K562 (cell line): ENCODE measurements at regions not wholly inside any gene's neighbourhood (a gene's known extent, or its start where the extent isn't known, plus 50 kb on each side); places are given as distances from the start of the nearest gene placed in this dataset.

ENCODE experiments used
- HMG20B ChIP-seq: fragments of 250-450 bp; sonication (Bioruptor Pico); IDR thresholded peaks from 2 replicates; pipeline ENCODE4 v1.5.0; 2021; ENCODE audit warnings: mild to moderate bottlenecking
- IRF2 ChIP-seq: sonication (generic); formaldehyde crosslinking; IDR thresholded peaks from 2 replicates; pipeline ENCODE4 v1.8.1; 2022; ENCODE audit warnings: mild to moderate bottlenecking, missing genetic modification reagents
- RNF2 ChIP-seq: sonication (generic); IDR thresholded peaks from 2 replicates; pipeline ENCODE4 v1.6.1; 2016
- SIN3B ChIP-seq: fragments of 450-650 bp; IDR thresholded peaks from 2 replicates; pipeline ENCODE4 v1.6.1; 2017; ENCODE audit warnings: low read depth, mild to moderate bottlenecking, moderate library complexity

DNA sequence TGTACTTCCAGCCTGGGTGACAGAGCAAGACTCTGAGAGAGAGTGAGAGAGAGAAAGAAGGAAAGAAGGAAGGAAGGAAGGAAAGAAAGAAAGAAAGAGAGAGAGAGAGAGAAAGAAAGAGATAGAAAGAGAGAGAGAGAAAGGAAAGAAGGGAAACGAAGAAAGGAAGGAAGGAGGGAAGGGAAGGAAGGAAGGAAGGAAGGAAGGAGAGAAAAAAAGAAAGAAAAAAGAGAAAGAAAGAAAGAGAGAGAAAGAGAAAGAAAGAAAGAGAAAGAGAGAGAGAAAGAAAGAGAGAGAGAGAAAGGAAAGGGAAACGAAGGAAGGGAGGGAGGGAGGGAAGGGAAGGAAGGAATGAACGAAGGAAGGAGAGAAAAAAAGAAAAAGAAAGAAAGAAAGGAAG is 238.6 kb downstream of the ASMT start:
- no peak for TF ChIP-seq IRF2 (CRISPR knock-in tag)
- no peak for TF ChIP-seq HMG20B (CRISPR knock-in tag)
- TF ChIP-seq RNF2: no peak
- TF ChIP-seq SIN3B: no peak
